ENCODE measurements at regions not wholly inside any gene's neighbourhood (a gene's known extent, or its start where the extent isn't known, plus 50 kb on each side); places are given as distances from the start of the nearest gene placed in this dataset.

GRCh38 chr13:50626101-50626547, 217.4 kb downstream of the DLEU7 start:
- TF ChIP-seq EZH2 (IDR thresholded peaks at IDR 0.05; ENCODE audit: insufficient read depth, poor library complexity, severe bottlenecking), result no peak
- no peak for TF ChIP-seq EZH2phosphoT487 (IDR thresholded peaks at IDR 0.05; ENCODE audit: insufficient read depth, low read depth)

Data from GM23248 (cell line).